A673 (cell line): ENCODE measurements at regions not wholly inside any gene's neighbourhood (a gene's known extent, or its start where the extent isn't known, plus 50 kb on each side); places are given as distances from the start of the nearest gene placed in this dataset.

ENCODE experiments used
- CTCF ChIP-seq: fragments of 300-800, 200-600 bp; sonication (generic); conservative IDR thresholded peaks from 2 replicates; pipeline ENCODE4 v1.5.1; 2017; ENCODE audit warnings: low read depth, mild to moderate bottlenecking, antibody characterized with exemption, low read length, moderate library complexity, mixed read lengths
- EZH2 ChIP-seq: fragments of 200-600 bp; sonication (generic); IDR thresholded peaks from 2 replicates; pipeline ENCODE4 v1.6.1; 2017; ENCODE audit warnings: borderline replicate concordance, low read depth, mild to moderate bottlenecking, mixed read lengths, antibody characterized with exemption, low read length; ENCODE audit not compliant: poor library complexity, severe bottlenecking

- TF ChIP-seq EZH2 = no peak
- no peak for TF ChIP-seq CTCF
Measured at GRCh38 chr4:24172406-24172805, 282.6 kb upstream of the PPARGC1A start.
